Ammon's horn (tissue), 1 donor: ENCODE measurements at regions not wholly inside any gene's neighbourhood (a gene's known extent, or its start where the extent isn't known, plus 50 kb on each side); places are given as distances from the start of the nearest gene placed in this dataset.
"Not testable (repeated sequence)": the region's sequence is repeated elsewhere in the genome, so short reads cannot be mapped to it uniquely, and the experiment has no call there.

ENCODE experiments used
- DNase-seq: peaks from one replicate; pipeline ENCODE4 v3.0.0-alpha.2; 2016; ENCODE audit warnings: low spot score

GRCh38 chr7:118938845-118939244, 714.3 kb downstream of the ANKRD7 start:
- no peak for DNase-seq

GRCh38 chr7:118944271-118944670, 719.8 kb downstream of the ANKRD7 start:
- no peak for DNase-seq

GRCh38 chr7:118945911-118946682, 721.6 kb downstream of the ANKRD7 start:
- DNase-seq, result no peak

GRCh38 chr7:118948508-118948907, 724.0 kb downstream of the ANKRD7 start:
- no peak for DNase-seq

- DNase-seq, result no peak
These were observed 724.5 kb downstream of the ANKRD7 start for GRCh38 chr7:118949031-118949430.

- DNase-seq, result not testable (repeated sequence)
These were observed 731.8 kb downstream of the ANKRD7 start for GRCh38 chr7:118956285-118956684.

GRCh38 chr7:118969370-118969769, 744.9 kb downstream of the ANKRD7 start:
- DNase-seq, result no peak

GRCh38 chr7:118971706-118972105, 747.2 kb downstream of the ANKRD7 start:
- DNase-seq, result no peak

- DNase-seq, result no peak
These were observed 750.3 kb downstream of the ANKRD7 start for GRCh38 chr7:118974836-118975235.

- DNase-seq, result no peak
These were observed 770.8 kb downstream of the ANKRD7 start for GRCh38 chr7:118995350-118995749.

GRCh38 chr7:119007236-119007635, 782.7 kb downstream of the ANKRD7 start:
- no peak for DNase-seq

- DNase-seq, result no peak
These were observed 786.1 kb downstream of the ANKRD7 start for GRCh38 chr7:119010635-119011034.

GRCh38 chr7:119026391-119026790, 801.9 kb downstream of the ANKRD7 start:
- no peak for DNase-seq

GRCh38 chr7:119028736-119029135, 804.2 kb downstream of the ANKRD7 start:
- no peak for DNase-seq

GRCh38 chr7:119032136-119032535, 807.6 kb downstream of the ANKRD7 start:
- not testable (repeated sequence) for DNase-seq

GRCh38 chr7:119033641-119034040, 809.1 kb downstream of the ANKRD7 start:
- DNase-seq, result no peak

- no peak for DNase-seq
These were observed 813.4 kb downstream of the ANKRD7 start for GRCh38 chr7:119037941-119038340.

- DNase-seq, result no peak
These were observed 821.6 kb downstream of the ANKRD7 start for GRCh38 chr7:119046068-119046467.

- DNase-seq, result no peak
These were observed 841.5 kb downstream of the ANKRD7 start for GRCh38 chr7:119065966-119066365.

GRCh38 chr7:119086026-119086425, 861.5 kb downstream of the ANKRD7 start:
- DNase-seq, result no peak

GRCh38 chr7:119090851-119091250, 866.3 kb downstream of the ANKRD7 start:
- DNase-seq, result no peak

GRCh38 chr7:119096683-119097082, 872.2 kb downstream of the ANKRD7 start:
- no peak for DNase-seq

- not testable (repeated sequence) for DNase-seq
These were observed 876.2 kb downstream of the ANKRD7 start for GRCh38 chr7:119100611-119101258.

GRCh38 chr7:119102291-119102690, 877.8 kb downstream of the ANKRD7 start:
- no peak for DNase-seq
